ENCODE measurements at regions not wholly inside any gene's neighbourhood (a gene's known extent, or its start where the extent isn't known, plus 50 kb on each side); places are given as distances from the start of the nearest gene placed in this dataset.

DNA sequence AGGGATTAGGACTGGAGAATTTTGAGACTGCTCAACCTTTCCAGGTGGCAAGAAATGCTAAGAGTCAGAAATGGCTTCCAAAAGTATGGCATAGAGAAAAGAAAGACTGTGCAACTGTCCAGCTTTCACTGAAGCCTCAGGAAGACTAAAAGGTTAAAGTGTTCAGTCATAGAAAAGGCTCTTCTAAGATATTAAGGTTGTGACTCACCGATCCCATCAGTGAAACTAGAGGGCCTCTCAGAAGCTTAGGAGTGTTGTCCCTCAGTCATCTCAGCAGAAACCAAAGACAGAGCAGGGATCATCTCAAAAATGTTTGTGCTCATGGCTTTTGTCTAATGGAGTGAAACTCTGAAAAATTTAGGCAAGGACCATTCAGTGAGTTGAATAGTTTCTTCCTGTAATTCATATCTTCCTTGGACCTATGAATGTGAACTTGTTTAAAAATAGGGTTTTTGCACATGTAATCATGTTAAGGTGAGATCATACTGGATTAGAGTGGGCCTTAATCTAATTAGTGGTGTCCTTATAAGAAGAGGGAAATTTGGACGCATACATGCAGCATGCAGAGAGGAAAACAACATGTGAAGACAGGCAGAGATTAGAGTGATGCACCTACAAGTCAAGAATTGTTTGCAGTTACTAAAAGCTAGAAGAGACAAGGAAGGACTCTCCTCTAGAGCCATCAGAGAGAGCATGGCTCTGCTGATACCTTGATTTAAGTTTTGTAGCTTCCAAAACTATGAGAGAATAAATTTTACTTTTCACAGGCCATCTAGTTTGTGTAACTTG is 71.3 kb downstream of the RPE65 start:
- DNase-seq (ENCODE audit: low read depth, low spot score), result no peak

DNA sequence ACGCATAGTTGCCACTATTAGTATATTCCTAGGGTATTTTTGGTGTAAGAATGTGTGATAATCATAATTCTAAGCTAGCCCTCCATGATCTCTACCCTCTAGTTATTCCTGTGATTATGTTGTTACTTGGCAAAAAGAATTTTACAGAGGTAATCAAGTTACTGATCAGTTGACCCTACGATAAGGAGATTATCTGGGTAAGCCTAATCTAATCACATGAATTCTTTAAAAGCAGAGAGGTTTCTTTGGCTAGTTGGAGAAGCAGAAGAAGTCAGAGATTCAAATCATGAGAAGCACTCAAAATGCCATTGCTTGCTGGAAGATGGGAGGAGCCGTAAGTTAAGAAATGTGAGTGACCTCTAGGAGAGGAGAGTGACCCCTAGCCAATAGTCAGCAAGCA is 72.7 kb downstream of the RPE65 start:
- no peak for DNase-seq (ENCODE audit: low read depth, low spot score)

DNA sequence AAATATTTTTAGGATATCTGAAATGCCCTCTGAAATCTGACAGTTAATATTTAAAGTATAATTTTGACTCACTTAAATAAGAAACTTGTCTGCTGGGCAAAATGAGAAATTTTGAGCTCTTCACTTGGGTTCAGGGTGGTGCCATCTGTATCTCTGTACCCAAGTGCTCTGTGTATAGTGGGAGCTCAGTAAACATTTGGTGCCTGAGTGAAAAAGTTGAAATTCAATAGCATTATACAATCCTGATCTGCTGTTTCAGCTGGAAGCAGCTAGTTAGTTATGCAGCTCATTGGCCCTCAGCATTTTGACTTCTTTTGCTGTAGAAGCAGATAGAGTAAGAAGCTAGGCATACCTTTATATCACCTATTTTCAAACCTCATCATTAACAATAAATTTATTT is 73.3 kb downstream of the RPE65 start:
- DNase-seq (ENCODE audit: low read depth, low spot score), result no peak

DNA sequence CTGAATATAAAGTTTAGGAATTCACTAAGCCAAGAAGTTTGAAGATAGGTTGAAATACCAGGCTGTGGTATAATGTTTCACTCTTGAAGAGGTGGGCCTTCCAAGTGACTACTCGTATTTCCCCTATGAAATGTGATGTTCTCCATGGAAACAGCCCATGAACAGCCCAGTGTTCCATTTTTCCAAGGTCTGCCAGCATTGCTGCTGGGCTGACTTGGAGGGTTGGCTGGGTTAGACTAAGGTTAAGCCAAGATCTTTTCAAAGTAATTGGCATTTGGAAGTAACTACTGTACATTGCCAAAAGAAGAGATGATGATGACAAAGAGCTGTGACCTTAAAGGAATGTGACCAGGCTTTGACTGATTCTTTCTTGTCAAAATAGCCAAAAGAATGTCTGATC is 73.8 kb downstream of the RPE65 start:
- no peak for DNase-seq (ENCODE audit: low read depth, low spot score)

DNA sequence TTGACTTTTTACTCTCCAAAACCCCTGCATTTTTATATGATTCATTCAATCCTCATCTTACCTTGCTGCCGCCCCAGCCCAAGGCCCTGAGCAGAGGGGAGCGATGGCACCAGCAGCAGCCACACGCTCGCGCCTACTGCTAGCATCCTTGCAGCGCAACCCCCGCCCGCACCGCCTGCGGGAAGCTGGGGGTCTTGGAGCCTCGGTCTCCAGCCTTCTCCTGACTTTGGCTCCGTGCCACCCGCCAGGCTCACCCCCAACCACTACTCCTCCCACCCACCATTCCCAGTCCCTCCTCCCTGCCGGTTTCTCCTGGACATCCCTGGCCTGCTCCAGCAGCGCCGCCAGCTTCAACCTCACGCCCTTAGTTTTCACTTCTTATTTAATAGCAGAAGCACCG is 76.6 kb downstream of the RPE65 start:
- no peak for DNase-seq (ENCODE audit: low read depth, low spot score)

DNA sequence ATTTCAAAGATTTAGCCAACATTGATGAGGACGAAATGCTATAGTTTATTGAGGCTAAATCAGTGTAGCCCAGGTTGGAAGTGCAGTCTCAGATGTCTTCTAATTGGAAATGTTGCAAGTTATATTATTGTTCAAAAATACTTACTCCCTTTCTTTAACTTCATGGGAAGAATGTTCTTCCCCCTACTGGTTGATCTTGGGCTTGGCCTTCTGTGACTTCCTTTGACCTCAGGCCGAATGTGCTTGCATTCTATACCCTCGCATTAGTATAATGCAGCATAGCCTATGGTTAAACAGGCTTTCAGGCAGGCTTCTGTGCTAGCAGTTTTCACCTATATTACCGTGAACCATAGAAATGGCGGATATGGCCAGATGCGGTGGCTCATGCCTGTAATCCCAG is 77.3 kb downstream of the RPE65 start:
- no peak for DNase-seq (ENCODE audit: low read depth, low spot score)

DNA sequence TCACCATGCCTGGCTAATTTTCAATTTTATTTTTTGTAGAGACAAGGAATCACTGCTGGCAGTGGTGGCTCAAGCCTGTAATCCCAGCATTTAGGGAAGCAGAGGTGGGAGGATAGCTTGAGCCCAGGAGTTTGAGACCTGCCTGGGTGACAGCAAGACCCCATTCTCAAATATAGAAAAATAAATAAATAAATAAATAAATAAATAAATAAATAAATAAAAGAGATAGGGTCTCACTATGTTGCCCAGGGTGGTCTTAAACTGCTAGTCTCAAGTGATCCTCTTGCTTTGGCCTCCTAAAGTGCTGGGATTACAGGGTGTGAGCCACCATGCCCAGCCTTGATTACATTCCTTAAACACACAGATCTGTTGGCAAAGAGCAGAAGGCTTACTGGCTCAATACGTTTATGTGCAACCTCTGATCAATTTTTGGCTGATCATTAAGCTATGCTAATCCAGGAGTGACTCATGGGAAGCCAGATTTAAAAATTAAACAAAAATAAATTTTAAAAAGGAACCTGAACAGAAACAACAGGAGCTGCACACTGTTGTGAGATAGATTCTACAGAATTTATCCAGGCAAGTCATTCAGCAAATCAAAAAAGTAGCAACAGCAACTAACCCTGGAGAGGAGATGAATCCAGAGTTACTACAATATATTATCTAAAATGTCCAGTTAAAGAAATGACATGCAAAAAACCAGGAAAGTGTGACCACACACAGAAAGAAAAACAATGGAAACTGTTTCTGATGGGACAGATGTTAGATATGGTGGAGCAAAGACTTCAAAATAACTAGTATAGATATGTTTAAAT is 79.4 kb downstream of the RPE65 start:
- DNase-seq (ENCODE audit: low read depth, low spot score), result no peak

DNA sequence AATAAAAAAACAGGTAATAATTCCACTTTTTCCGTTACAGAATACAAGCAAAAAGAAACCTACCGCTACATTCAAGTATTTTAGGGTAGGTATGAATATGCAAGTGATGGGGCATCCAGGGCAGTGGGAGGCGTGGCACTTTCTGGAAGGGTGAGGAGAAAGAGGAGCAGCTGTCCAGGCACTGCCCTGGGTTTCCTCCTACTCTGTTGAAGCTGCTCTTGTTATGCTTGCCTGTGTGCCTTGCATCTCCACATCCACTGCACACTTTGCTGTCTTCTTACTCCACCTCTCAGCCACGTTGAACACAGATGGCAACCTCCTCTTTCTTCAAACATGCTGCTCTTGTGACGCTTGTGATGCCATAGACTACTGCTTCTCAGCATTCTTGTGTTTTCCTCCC is 83.2 kb downstream of the RPE65 start:
- DNase-seq (ENCODE audit: low read depth, low spot score), result no peak

DNA sequence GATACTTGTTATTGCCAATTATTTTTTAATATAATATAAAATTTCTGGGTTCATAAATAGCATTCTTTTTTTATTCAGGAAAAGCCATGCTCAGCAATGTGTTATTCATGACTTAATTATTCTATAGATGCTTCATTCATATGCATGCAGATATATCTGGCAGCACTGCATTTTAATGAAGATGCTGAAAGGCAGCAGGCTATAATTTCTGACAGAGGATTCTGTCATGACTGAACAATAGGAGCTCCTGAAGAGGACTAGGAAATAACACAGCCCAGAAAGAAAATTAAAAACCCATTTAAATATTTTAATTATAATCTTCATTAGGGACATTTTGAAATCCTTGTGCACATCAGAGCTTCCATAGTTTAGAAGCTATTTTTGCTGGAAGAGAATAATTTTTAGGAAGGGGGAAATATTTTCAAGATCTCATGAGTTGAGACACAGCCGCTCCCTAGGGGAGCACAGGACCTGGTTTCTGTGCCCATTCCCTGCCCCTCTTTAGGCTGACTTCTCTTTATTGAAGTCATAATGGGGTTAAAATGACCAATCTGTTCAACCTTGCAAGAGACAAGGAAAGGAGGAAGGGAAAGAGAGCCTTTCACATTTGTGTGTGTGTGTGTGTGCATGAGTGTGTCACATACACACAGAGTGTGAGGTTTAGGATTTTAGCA is 83.9 kb downstream of the RPE65 start:
- no peak for DNase-seq (ENCODE audit: low read depth, low spot score)

DNA sequence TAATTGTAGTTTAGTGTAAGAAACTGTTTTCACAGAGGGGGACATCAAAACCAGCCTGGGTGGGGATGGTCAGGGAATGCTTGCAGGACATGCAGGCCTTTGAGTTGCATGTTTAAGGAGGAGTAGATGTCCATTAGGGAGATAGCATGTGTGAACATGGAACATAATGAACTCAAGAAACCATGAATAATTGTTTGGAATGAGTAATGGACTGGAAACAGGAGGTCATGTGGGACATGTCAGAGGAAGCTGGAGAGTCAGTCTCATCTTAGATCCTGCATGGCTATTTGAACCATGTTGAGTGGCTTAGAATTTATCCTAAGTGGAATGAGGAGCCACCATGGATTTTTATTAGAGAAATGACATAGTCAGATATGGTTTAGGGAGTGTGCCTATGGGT is 86.4 kb downstream of the RPE65 start:
- no peak for DNase-seq (ENCODE audit: low read depth, low spot score)

DNA sequence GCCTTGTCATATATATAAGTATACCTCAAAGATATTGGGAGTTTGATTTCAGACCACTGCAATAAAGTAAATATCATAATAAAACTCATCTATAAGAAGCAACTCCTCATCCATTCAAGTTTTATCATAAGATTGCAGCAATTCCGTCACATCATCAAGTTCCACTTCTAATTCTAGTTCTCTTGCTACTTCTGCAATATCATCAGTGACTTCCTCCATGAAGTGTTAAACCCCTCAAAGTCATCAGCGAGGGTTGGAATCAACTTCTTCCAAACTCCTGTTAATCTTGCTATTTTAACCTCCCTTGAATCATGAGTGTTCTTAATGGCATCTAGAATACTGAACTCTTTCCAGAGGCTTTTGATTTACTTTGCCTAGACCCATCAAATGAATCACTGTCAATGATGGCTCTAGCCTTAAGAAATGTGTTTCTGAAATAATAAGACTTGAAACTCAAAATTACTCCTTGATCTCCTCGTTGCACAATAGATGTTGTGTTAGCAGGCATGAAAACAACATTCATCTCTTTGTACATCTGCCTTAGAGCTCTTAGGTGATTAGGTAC is 88.3 kb downstream of the RPE65 start:
- no peak for DNase-seq (ENCODE audit: low read depth, low spot score)

DNA sequence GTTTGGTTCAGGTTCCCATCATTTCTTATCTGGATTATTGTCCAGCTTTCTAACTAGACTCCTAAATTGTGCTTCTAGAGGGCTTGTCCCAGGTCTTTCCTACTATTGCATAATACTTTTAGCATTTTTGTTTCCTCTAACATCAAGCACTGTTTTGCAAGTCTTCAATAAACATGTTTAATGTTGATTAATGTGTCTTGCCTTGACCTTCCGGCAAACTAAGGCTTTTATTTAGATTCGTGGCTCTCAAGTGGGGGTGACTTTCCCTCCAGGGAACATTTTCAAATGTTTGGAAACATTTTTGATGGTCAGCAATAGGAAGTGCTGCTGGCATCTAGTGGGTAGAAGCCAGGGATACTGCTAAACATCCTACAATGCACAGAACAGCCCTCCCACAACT is 90.7 kb downstream of the RPE65 start:
- DNase-seq (ENCODE audit: low read depth, low spot score), result no peak

DNA sequence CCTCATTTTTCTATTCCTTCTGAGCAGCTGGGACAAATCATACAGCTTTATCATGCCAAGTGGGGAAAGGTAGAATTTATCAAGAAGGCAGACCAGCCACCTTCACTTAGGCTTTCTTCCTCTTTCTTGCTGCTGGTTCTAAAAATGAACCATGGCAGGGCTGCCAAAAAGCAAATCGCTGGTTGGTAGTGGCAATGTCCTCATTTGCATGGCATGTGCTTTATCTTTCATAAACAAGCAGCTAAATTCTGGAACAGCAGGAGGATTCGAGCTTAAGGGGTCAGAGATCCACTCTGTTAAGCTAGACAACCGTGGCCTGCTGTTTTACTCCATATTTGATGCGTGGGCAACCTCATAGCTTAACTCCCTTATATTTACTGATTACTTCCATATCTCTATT is 91.3 kb downstream of the RPE65 start:
- DNase-seq (ENCODE audit: low read depth, low spot score), result no peak

DNA sequence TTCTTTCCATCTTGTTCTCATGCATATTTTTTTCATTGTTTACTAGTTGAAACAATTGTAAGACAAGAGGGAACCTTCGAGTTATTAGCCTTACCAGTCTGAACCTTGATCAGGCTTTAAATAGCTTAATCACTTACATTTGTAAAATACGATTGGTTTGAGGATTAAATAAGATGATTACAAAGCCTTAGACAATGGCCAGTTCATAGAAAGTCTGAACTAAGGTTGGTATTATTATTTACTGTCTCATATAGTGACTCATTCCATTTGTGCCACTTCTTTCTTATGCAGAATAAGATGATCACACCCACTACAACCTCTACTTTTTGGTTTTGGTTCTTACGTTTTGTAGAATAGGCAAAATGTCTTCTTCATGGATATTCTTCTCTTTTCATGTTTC is 94.1 kb downstream of the RPE65 start:
- DNase-seq (ENCODE audit: low read depth, low spot score), result no peak

DNA sequence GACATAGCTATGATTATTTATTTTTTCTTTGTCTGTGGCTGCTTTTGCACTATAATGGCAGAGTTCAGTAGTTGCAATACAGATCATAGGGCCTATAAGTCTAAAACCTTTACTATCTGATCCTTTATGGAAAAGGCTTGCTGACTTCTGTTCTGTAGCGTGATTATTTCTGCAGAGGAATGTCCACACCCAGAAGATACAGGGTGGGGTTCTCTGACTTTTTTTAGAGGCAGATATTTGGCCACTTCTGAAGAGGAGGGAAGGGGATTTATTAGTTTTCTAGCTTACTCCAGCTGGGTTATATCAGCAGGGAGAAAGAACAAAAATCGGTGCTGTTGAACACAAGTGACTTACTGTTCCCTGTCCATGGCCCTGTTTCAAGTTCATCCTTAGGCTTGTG is 97.6 kb downstream of the RPE65 start:
- no peak for DNase-seq (ENCODE audit: low read depth, low spot score)

DNA sequence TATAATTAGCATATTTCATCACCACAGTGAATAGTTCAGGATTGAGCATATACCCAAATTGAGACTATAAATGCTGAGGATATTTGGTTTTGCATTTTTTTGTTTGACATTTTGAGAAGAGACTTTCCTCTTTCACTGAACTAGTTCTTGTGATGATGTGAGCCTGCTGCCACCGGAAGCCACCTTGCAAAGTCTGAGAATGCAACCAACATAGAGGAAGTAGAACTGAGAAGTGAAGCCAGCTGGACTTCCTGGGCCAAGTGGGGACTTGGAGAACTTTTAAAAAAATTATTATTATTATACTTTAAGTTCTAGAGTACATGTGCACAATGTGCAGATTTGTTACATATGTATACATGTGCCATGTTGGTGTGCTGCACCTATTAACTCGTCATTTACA is 102.3 kb downstream of the RPE65 start:
- no peak for DNase-seq (ENCODE audit: low read depth, low spot score)

DNA sequence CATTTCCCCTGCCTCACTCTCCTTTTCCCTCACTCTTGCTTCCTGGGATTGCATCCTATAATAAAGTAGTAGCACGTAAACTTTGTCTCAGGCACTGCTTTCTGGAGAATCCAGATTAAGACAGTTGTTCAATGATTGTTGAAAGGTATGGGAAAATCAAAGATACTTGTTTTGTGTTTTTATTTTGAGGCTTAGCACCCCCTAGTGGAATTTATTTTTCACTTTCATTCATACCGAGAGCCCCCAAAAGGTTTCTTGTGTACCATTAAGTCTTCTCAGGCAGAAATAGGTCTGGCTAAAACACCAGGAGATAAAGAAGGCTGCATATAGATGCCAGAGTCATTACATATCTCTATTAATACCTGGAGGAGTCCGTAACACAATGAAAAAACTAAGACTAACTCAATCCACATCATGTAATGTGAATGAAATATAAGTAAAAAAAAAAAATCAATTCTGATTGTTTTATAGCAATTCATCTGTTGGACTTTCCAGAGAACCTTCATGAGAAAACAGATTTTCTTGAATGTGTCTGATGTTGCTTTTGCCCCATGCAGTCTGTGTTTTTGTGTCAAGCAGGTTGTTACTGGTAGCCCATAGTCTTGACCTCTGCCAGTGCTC is 103.5 kb downstream of the RPE65 start:
- no peak for DNase-seq (ENCODE audit: low read depth, low spot score)

DNA sequence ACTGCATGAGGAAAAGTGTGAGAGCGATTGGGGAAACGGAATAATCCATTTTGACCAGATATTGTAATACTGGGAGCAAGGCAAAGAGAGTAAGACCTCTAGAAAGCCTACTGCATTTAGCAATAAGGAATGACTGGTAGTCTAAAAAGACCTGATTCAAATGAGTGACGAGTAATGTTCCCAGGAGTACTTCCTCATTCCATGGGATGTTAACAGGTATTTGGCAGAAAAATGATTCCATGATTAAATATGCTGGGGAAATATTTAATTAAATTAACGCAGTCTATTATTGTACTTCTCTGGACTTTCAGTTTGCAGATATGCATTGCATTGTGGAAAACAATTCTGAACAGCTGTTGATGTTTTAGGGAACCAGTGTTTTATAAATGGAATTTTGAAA is 105.5 kb downstream of the RPE65 start:
- DNase-seq (ENCODE audit: low read depth, low spot score), result no peak

DNA sequence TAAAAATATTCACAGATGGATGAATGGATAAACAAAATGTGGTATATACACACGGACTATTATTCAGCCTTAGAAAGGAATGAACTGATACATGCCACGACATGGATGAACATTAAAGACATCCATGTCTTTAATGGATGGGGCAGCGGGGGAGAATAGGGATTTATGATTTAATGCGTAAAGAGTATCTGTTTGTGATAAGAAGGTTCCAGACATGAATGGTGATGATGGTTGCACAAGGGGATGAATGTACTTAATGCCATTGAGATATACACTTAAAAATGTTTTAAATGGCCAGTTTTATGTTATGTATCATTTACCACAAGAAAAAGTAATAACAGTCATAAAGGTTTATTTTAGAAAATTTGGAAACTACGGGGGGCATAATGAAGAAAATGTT is 108.6 kb upstream of the WLS start:
- no peak for DNase-seq (ENCODE audit: low read depth, low spot score)

DNA sequence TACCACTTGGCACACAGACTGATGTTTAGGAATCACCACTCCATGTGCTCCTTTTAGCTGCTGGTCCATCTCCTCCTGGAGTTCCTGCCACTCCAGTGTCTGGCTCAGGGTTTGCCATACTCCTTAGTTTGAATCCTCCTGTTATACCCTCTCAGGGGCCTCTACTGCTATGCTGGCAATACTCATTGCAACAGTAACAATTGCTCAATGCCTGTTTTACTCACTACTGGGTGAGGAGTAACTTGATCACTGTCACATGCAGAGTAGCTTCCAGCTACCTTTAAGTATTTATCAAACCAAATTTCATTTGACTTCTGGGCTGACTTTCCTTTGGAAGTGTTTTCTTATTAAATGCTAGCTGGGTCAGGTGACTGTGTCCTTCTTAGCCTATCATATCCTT is 107.2 kb upstream of the WLS start:
- no peak for DNase-seq (ENCODE audit: low read depth, low spot score)

DNA sequence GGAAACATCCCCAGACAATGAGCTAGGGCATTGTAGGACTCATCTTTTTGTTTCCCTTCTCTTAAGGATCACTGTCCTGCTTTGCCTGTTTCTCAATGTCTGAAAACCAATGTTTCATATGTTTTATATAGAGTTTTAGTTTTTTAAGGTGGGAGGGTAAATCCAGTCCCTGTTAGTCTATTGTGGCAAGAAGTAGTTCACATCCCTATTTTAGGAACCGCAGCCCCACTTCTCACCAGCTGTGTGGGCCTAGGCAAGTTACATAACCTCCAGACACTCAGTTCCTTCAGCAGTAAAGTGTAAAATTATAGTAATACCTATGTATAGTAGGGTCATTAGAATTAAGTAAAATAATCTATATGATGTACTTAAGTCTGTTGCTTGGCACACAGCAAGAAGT is 105.8 kb upstream of the WLS start:
- no peak for DNase-seq (ENCODE audit: low read depth, low spot score)

DNA sequence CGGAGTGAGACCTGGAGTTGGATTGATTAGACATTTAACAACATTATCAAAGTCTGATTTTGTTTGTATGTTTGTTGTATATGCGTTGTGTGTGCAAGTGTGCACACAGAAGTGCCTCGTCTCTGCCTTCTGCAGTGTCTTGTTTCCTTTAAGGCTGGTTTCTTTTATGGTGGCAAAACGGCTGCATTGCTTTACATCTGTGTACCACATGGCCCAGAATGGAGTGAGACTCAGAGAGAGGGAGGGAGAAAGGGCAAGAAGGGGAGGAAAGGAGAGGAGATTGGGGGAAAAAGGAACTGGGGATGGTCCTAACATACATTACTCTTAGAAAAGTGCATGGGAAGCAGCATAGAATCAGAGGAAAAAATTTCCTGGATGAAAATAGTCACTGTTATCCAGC is 99.7 kb upstream of the WLS start:
- no peak for DNase-seq (ENCODE audit: low read depth, low spot score)
